ENCODE measurements at regions not wholly inside any gene's neighbourhood (a gene's known extent, or its start where the extent isn't known, plus 50 kb on each side); places are given as distances from the start of the nearest gene placed in this dataset.

DNA sequence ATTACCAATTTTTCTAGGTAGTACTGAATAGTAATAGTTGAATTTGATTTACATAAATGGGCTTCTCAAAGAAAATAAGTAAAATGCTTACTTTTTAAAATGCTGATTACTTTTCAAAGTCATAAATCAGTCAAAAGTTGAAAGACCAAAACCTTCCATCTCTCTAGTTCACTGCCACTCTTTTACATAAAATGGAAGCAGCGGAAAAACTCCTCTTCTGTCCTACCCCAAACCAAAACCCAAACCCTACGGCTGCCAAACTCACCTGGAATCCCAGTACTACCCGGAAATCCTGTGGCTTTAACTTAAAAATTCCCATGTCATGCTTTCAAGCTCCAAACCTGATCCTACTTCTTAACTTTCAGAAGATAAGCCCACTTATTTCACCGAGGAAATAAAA lies 81.2 kb upstream of the MAPRE2 start:
- Histone ChIP-seq H3K9me3 (ENCODE audit: control insufficient read depth in 1 of 2, low read length in 2 of 2) (no peaks in the 10 kb centered on the region), H3K27ac (ENCODE audit: low read length) (peak overlapping the region; percentile 74), H3K27me3 (ENCODE audit: low read depth, low read length) (no peaks in the 10 kb centered on the region), H3K4me1 (ENCODE audit: control insufficient read depth in 1 of 2, insufficient read depth in 2 of 2, low read length in 2 of 2) (peaks cover 0 to 7% of the 10 kb centered on the region in 2 donors), H3K36me3 (ENCODE audit: control insufficient read depth in 1 of 2, insufficient read depth in 2 of 2, low read length in 2 of 2) (no peaks in the 10 kb centered on the region), H3K4me3 (ENCODE audit: low read depth in 1 of 2, low read length in 2 of 2) (peak overlapping the region in 1 of 2 donors; percentile 46)

DNA sequence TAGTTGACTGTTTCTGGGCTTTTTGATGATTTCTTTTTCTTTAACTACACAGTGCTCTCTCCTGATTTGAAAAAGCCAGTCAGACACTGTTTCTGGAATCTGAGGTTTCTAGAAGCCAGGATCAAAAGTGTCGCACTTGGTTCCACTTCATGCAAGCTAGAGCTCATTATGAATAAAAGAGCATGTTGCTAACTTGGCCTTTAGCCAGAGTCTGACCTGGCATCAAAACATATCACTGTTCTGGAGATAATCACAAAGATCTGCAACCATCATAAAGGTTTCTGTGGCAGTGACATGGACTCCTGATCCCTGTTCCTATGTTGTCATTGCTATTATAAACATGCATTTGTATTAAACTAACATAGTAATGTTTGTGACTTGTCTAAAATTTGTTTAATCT lies 76.1 kb upstream of the MAPRE2 start:
- H3K27me3 ChIP-seq (ENCODE audit: low read depth, low read length) = no peaks in the 10 kb centered on the region
- no peak overlapping the region for H3K27ac ChIP-seq (ENCODE audit: low read length)
- H3K36me3 ChIP-seq (ENCODE audit: control insufficient read depth in 1 of 2, insufficient read depth in 2 of 2, low read length in 2 of 2) = no peaks in the 10 kb centered on the region
- no peak overlapping the region for H3K4me3 ChIP-seq (ENCODE audit: low read depth in 1 of 2, low read length in 2 of 2)
- no peaks in the 10 kb centered on the region for H3K4me1 ChIP-seq (ENCODE audit: control insufficient read depth in 1 of 2, insufficient read depth in 2 of 2, low read length in 2 of 2)
- H3K9me3 ChIP-seq (ENCODE audit: control insufficient read depth in 1 of 2, low read length in 2 of 2) = no peaks in the 10 kb centered on the region

DNA sequence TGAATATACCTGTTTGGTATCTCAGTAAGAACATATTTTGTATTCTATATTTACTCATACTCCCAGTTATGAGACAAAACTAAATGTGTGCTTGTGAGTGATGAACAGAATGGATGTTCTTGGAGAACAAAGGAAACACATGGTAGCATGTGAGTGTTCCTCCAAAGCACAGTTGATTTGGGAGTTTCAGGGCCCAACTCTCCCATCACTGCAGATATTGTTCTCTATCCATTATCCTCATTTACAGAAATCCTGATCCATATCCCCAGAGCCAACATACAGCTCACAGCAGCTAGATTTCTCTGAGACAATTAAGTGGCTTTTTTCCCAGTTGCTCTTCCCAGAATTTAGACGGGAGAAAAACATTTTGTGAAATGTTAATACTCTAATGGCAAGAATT lies 75.6 kb upstream of the MAPRE2 start:
- Histone ChIP-seq H3K4me1 (ENCODE audit: control insufficient read depth in 1 of 2, insufficient read depth in 2 of 2, low read length in 2 of 2) (no peaks in the 10 kb centered on the region), H3K27ac (ENCODE audit: low read length) (no peak overlapping the region), H3K27me3 (ENCODE audit: low read depth, low read length) (no peaks in the 10 kb centered on the region)

DNA sequence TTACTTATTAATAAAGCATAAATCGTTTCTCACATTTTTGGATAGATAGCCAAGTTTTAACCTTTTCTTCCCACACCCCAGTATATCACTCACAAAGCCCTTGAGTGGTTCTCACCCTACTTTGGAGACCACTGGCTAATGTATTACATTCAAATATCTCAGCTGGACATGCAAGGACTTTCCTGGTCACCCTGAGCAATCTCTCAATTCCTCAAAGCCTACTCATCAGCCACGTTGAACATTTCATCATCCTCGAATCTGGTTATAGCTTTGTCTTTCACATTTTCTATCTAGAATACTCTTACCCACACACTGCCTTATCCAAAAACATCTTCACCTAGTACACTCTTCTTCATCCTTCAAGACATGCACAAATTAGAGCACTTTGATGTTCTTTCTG lies 71.1 kb upstream of the MAPRE2 start:
- H3K9me3 ChIP-seq (ENCODE audit: control insufficient read depth in 1 of 2, low read length in 2 of 2) = no peaks in the 10 kb centered on the region
- no peaks in the 10 kb centered on the region for H3K4me1 ChIP-seq (ENCODE audit: control insufficient read depth in 1 of 2, insufficient read depth in 2 of 2, low read length in 2 of 2)
- H3K27ac ChIP-seq (ENCODE audit: low read length) = no peak overlapping the region
- no peak overlapping the region for H3K4me3 ChIP-seq (ENCODE audit: low read depth in 1 of 2, low read length in 2 of 2)
- H3K36me3 ChIP-seq (ENCODE audit: control insufficient read depth in 1 of 2, insufficient read depth in 2 of 2, low read length in 2 of 2) = no peaks in the 10 kb centered on the region
- H3K27me3 ChIP-seq (ENCODE audit: low read depth, low read length) = no peaks in the 10 kb centered on the region

More for the DNA sequence above, 75.6 kb upstream of the MAPRE2 start:
- Histone ChIP-seq H3K36me3 (ENCODE audit: control insufficient read depth in 1 of 2, insufficient read depth in 2 of 2, low read length in 2 of 2) (no peaks in the 10 kb centered on the region), H3K4me3 (ENCODE audit: low read depth in 1 of 2, low read length in 2 of 2) (no peak overlapping the region), H3K9me3 (ENCODE audit: control insufficient read depth in 1 of 2, low read length in 2 of 2) (no peaks in the 10 kb centered on the region)

DNA sequence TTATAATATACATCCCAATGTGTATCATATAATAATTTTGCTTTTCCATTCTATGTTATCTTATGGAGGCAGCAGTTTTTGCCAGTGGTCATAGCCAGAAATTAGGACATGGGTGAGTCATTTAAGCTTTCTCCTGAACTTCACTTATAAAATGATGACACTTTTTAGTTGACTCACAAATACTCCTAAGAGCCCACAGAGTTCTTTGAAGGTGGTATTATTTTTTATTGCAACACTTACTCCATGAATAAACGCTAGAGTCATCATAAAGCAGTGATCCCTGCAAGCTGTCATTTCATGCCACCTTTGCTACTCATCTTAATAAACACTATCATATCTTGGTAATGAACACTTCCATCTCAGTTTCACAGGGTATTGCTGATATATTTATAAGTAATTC lies 69.9 kb upstream of the MAPRE2 start:
- Histone ChIP-seq H3K4me3 (ENCODE audit: low read depth in 1 of 2, low read length in 2 of 2) (no peak overlapping the region), H3K27me3 (ENCODE audit: low read depth, low read length) (no peaks in the 10 kb centered on the region), H3K4me1 (ENCODE audit: control insufficient read depth in 1 of 2, insufficient read depth in 2 of 2, low read length in 2 of 2) (no peaks in the 10 kb centered on the region), H3K27ac (ENCODE audit: low read length) (no peak overlapping the region), H3K36me3 (ENCODE audit: control insufficient read depth in 1 of 2, insufficient read depth in 2 of 2, low read length in 2 of 2) (no peaks in the 10 kb centered on the region), H3K9me3 (ENCODE audit: control insufficient read depth in 1 of 2, low read length in 2 of 2) (no peaks in the 10 kb centered on the region)

DNA sequence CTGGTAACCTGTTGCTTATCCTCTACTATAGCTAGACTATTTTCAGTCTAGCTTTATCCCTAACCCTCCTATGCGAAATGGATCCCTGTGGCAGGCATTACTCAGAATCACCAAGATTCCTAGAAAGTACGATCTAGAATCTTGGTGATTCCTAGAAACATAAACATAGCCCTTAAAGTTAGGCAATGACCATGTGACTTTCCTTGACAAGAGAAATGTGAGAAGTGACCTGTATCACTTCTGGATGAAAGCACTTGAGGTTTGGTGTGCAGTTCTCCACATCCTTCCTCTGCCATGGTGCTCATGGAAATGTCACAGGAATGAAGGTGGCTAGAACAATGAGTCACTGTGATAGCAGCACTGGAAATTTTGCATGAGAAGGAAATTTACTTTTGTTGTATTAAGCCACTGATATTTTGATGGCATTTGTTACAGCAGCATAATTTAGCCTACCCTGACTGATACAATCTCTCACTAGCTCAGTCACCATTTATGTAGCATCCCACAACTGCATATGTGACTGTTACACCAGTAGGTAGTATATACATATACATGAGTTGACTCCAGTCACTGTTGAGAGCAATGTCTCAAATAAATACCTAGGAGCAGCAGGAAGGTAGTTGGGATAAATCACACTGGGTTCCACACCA lies 68.3 kb upstream of the MAPRE2 start:
- H3K27me3 ChIP-seq (ENCODE audit: low read depth, low read length) = no peaks in the 10 kb centered on the region
- H3K4me1 ChIP-seq (ENCODE audit: control insufficient read depth in 1 of 2, insufficient read depth in 2 of 2, low read length in 2 of 2) = no peaks in the 10 kb centered on the region
- no peaks in the 10 kb centered on the region for H3K36me3 ChIP-seq (ENCODE audit: control insufficient read depth in 1 of 2, insufficient read depth in 2 of 2, low read length in 2 of 2)
- H3K9me3 ChIP-seq (ENCODE audit: control insufficient read depth in 1 of 2, low read length in 2 of 2) = no peaks in the 10 kb centered on the region
- H3K27ac ChIP-seq (ENCODE audit: low read length) = no peak overlapping the region
- no peak overlapping the region for H3K4me3 ChIP-seq (ENCODE audit: low read depth in 1 of 2, low read length in 2 of 2)

DNA sequence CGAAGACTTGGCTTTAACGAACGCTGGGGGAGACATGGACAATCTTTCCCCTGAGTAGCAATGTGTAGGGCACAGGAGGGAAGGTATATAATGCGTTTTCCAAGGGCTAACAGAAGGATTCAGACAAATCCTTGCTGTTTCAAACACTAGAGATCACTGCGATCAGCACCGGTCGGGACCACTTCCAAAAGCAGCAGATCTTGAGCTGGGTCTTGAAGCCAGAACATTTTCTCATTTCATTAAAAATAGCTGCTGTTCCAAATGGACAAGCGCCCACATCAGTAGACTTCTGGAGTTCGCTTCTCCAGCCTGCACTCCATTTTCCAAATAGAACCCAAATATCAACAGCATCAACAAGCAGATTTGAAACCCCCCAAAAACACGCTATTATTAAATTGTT lies 65.1 kb upstream of the MAPRE2 start:
- H3K4me3 ChIP-seq (ENCODE audit: low read depth in 1 of 2, low read length in 2 of 2) = peak overlapping the region; percentile 84 to 98
- H3K36me3 ChIP-seq (ENCODE audit: control insufficient read depth in 1 of 2, insufficient read depth in 2 of 2, low read length in 2 of 2) = no peaks in the 10 kb centered on the region
- peaks cover 5% of the 10 kb centered on the region in 2 donors for H3K4me1 ChIP-seq (ENCODE audit: control insufficient read depth in 1 of 2, insufficient read depth in 2 of 2, low read length in 2 of 2)
- no peak overlapping the region for H3K27ac ChIP-seq (ENCODE audit: low read length)
- no peaks in the 10 kb centered on the region for H3K9me3 ChIP-seq (ENCODE audit: control insufficient read depth in 1 of 2, low read length in 2 of 2)
- no peaks in the 10 kb centered on the region for H3K27me3 ChIP-seq (ENCODE audit: low read depth, low read length)

DNA sequence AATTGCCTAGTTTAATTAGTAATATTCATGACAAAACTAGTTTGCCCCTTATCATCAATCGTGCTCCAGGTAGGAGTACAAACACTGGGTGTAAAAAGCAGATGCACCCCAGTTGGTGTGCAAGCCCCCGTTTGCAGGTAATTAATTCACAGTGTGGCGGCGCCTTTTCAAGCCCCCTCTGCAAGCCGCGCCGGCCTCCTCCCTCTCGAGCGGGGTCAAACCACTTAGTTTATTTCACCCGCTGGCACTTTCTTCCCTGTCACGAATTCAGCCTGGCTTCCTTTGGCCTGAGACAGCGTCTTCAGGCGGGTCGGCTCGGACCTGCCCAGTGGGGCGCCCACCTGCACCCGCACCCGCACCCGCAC lies 64.7 kb upstream of the MAPRE2 start:
- no peaks in the 10 kb centered on the region for H3K9me3 ChIP-seq (ENCODE audit: control insufficient read depth in 1 of 2, low read length in 2 of 2)
- H3K27me3 ChIP-seq (ENCODE audit: low read depth, low read length) = no peaks in the 10 kb centered on the region
- peak overlapping the region; percentile 84 to 98 for H3K4me3 ChIP-seq (ENCODE audit: low read depth in 1 of 2, low read length in 2 of 2)
- no peaks in the 10 kb centered on the region for H3K36me3 ChIP-seq (ENCODE audit: control insufficient read depth in 1 of 2, insufficient read depth in 2 of 2, low read length in 2 of 2)
- peaks cover 5% of the 10 kb centered on the region in 2 donors for H3K4me1 ChIP-seq (ENCODE audit: control insufficient read depth in 1 of 2, insufficient read depth in 2 of 2, low read length in 2 of 2)
- H3K27ac ChIP-seq (ENCODE audit: low read length) = no peak overlapping the region

DNA sequence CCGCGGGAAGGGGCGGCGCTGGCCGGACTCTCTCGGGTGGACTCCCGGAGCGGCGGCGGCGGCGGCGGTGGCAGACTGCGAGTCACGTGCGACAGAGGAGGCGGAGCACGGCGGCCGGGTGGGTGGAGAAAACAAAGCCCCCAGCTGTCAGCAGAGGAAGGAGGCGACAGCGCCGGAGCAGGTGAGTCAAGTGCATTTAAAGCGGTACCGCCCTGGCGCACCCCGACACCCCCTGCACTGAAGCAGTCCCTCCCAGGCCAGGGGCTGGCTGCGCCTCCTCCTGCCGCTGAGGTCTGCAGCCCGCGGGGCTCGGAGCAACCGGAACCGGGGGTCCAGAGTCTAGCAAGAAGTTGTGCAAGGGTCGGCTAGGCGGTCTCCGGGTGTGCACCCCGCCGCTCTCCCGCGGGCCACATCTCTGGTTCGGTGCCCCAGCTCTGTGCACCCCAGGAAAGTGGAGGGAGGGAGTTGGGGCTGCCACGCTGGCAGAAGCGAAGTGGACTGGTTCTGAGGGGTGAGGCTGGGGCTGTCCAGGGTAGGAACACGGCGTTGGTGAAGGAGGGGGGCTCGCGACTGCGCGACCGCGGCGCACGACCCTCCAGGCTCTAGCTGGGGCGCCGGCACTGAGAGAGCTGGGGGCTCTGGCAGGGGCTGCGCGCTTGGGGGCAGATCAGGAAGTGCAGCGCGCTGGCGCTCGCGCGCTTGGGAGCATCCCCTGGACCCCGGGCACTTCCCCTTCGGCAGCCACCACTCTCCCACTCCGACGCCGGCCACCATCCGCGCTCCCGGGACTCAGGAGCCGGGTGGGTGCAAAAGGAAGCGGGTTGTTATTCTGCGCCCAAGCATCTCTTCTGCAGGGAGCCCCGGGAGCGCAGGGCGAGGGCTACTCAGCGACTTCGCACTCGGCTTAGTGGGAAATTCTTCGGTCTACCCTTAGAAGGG lies 64.0 kb upstream of the MAPRE2 start:
- Histone ChIP-seq H3K36me3 (ENCODE audit: control insufficient read depth in 1 of 2, insufficient read depth in 2 of 2, low read length in 2 of 2) (no peaks in the 10 kb centered on the region), H3K27ac (ENCODE audit: low read length) (peak overlapping the region; percentile 81), H3K4me1 (ENCODE audit: control insufficient read depth in 1 of 2, insufficient read depth in 2 of 2, low read length in 2 of 2) (peaks cover 5% of the 10 kb centered on the region in 2 donors), H3K4me3 (ENCODE audit: low read depth in 1 of 2, low read length in 2 of 2) (peak overlapping the region; percentile 84 to 98), H3K9me3 (ENCODE audit: control insufficient read depth in 1 of 2, low read length in 2 of 2) (no peaks in the 10 kb centered on the region), H3K27me3 (ENCODE audit: low read depth, low read length) (no peaks in the 10 kb centered on the region)

DNA sequence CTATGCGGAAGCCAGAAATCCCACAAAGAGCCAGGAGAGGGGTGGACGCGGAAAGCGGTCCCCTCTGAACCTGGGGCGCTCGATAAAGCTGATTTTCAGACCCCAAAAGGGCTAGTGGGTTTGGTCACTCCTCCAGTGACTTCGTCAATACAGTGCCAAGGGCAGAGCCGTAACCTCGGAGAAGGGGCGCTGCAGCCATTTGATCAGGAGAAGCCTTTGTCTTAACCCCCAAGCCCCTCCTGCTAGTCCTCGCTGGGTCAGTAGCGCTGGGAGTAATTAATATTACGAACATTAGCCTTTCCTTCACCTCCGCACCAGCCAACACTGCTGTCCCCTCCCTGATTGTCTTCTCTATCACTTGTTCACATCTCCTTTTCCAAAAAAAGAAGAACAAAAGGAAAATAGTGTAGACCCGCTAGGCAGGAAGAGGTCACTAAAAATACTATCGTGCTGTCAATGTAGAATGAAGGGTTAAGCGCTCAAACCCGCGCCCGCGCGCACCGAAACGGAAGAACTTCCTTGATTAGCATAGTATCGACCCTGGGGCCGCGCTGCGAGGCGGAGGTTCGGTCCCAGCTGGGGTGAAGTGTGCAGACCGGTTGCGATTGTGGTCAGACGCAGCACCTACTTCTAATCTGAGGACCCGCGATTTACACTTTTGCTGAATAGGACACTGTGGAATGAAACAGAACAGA lies 63.2 kb upstream of the MAPRE2 start:
- Histone ChIP-seq H3K4me3 (ENCODE audit: low read depth in 1 of 2, low read length in 2 of 2) (peak overlapping the region; percentile 84 to 98), H3K36me3 (ENCODE audit: control insufficient read depth in 1 of 2, insufficient read depth in 2 of 2, low read length in 2 of 2) (no peaks in the 10 kb centered on the region), H3K9me3 (ENCODE audit: control insufficient read depth in 1 of 2, low read length in 2 of 2) (no peaks in the 10 kb centered on the region), H3K27me3 (ENCODE audit: low read depth, low read length) (no peaks in the 10 kb centered on the region), H3K4me1 (ENCODE audit: control insufficient read depth in 1 of 2, insufficient read depth in 2 of 2, low read length in 2 of 2) (peaks cover 5% of the 10 kb centered on the region in 2 donors), H3K27ac (ENCODE audit: low read length) (peak overlapping the region; percentile 81)

DNA sequence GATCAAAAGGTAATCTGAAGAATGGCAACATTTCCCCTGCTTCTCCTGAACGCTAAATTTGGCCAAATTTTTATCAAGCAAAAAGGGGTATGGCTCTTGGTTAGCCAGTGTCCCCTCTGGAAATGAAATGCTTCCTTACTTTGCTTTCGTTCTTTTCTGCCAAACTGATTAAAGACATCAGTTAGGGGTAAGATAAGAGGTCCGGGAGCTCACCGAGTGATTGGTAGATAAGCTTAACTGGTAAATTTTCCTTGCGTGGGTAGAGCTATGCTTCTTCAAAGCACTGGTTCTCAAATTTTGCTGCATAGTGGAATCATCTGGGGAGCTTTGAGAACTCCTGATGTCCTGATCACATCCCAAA lies 62.7 kb upstream of the MAPRE2 start:
- peaks cover 5% of the 10 kb centered on the region in 2 donors for H3K4me1 ChIP-seq (ENCODE audit: control insufficient read depth in 1 of 2, insufficient read depth in 2 of 2, low read length in 2 of 2)
- H3K27me3 ChIP-seq (ENCODE audit: low read depth, low read length) = no peaks in the 10 kb centered on the region
- peak overlapping the region; percentile 84 to 98 for H3K4me3 ChIP-seq (ENCODE audit: low read depth in 1 of 2, low read length in 2 of 2)
- H3K36me3 ChIP-seq (ENCODE audit: control insufficient read depth in 1 of 2, insufficient read depth in 2 of 2, low read length in 2 of 2) = no peaks in the 10 kb centered on the region
- peak overlapping the region; percentile 81 for H3K27ac ChIP-seq (ENCODE audit: low read length)
- H3K9me3 ChIP-seq (ENCODE audit: control insufficient read depth in 1 of 2, low read length in 2 of 2) = no peaks in the 10 kb centered on the region

All from muscle layer of duodenum (tissue), 2 donors.